IMR-90 (cell line): ENCODE measurements at regions not wholly inside any gene's neighbourhood (a gene's known extent, or its start where the extent isn't known, plus 50 kb on each side); places are given as distances from the start of the nearest gene placed in this dataset.

Experiments
- ATAC-seq: fragments of 200-7000 bp; cut with Tn5 transposase; 2 replicates; pipeline ENCODE4 v1.9.1; 2020; ENCODE audit warnings: low read depth, mild to moderate bottlenecking, moderate library complexity
- BruUV-seq: library from RNA; stranded (reverse); fragments of 400-500 nt; replicated peaks from 2 replicates; lab custom pipeline; 2021; lab: Mats Ljungman, UMichigan
- CTCF ChIA-PET: fragments of 300-600 bp; formaldehyde crosslinking; extraction: SDS; loops from one replicate; lab custom pipeline; 2021; ENCODE audit warnings: antibody characterized with exemption; lab: Yijun Ruan, JAX
- POLR2A ChIA-PET: fragments of 300-600 bp; sonication (Branson Sonifier 250); formaldehyde crosslinking; loops from one replicate; lab custom pipeline; 2022; ENCODE audit warnings: antibody characterized with exemption; ENCODE audit not compliant: unreplicated experiment; lab: Charles Lee
- DNase-seq: peaks from one replicate; pipeline ENCODE4 v3.0.0; 2013
- H2AFZ ChIP-seq: replicated peaks from 2 replicates; pipeline ENCODE3; 2013; ENCODE audit warnings: low read length, mild to moderate bottlenecking; ENCODE audit not compliant: poor library complexity
- H2AK5ac ChIP-seq: 2 replicates; pipeline ENCODE4 v1.6.1; 2013; ENCODE audit warnings: low read depth, low read length, inconsistent platforms
- H2AK9ac ChIP-seq: replicated peaks from 2 replicates; pipeline ENCODE3; 2013; ENCODE audit warnings: mild to moderate bottlenecking, low read depth, low read length, moderate library complexity; ENCODE audit not compliant: poor library complexity
- H2BK120ac ChIP-seq: 2 replicates; pipeline ENCODE4 v1.6.1; 2013; ENCODE audit warnings: low read depth, low read length, inconsistent platforms
- H2BK15ac ChIP-seq: 3 replicates; pipeline ENCODE4 v1.6.1; 2013; ENCODE audit warnings: low read depth, low read length, inconsistent platforms
- H2BK20ac ChIP-seq: 2 replicates; pipeline ENCODE4 v1.6.1; 2013; ENCODE audit warnings: low read depth, mild to moderate bottlenecking, inconsistent platforms, low read length, moderate library complexity
- H2BK5ac ChIP-seq: 2 replicates; pipeline ENCODE4 v1.6.1; 2013; ENCODE audit warnings: mild to moderate bottlenecking, low read depth, low read length, inconsistent platforms; ENCODE audit not compliant: poor library complexity, severe bottlenecking
- H3K14ac ChIP-seq: replicated peaks from 2 replicates; pipeline ENCODE4 v1.6.1; 2013; ENCODE audit warnings: low read depth, low read length, inconsistent platforms
- H3K18ac ChIP-seq: 2 replicates; pipeline ENCODE4 v1.6.1; 2013; ENCODE audit warnings: low read depth, low read length, control low read depth
- H3K23ac ChIP-seq: 2 replicates; pipeline ENCODE4 v1.6.1; 2013; ENCODE audit warnings: low read depth, low read length, inconsistent platforms
- H3K27ac ChIP-seq: 2 replicates; pipeline ENCODE4 v1.5.1; 2013; ENCODE audit warnings: mild to moderate bottlenecking, control low read depth, low read length; ENCODE audit not compliant: insufficient read depth
- H3K27me3 ChIP-seq: 2 replicates; pipeline ENCODE4 v1.6.1; 2013; ENCODE audit warnings: low read length; ENCODE audit not compliant: control insufficient read depth, insufficient read depth
- H3K36me3 ChIP-seq: 2 replicates; pipeline ENCODE4 v1.6.1; 2013; ENCODE audit warnings: low read length, mixed read lengths; ENCODE audit not compliant: control insufficient read depth, insufficient read depth
- H3K4ac ChIP-seq: 2 replicates; pipeline ENCODE4 v1.6.1; 2013; ENCODE audit warnings: low read depth, low read length, inconsistent platforms
- H3K4me1 ChIP-seq: 2 replicates; pipeline ENCODE4 v1.6.1; 2013; ENCODE audit warnings: low read length, mixed read lengths; ENCODE audit not compliant: control insufficient read depth, insufficient read depth
- H3K4me2 ChIP-seq: 2 replicates; pipeline ENCODE4 v1.6.1; 2013; ENCODE audit warnings: low read depth, mild to moderate bottlenecking, control low read depth, low read length, moderate library complexity
- H3K4me3 ChIP-seq: 2 replicates; pipeline ENCODE4 v1.5.1; 2013; ENCODE audit warnings: low read depth, mild to moderate bottlenecking, control low read depth, low read length, moderate library complexity; ENCODE audit not compliant: insufficient read depth
- H3K56ac ChIP-seq: 2 replicates; pipeline ENCODE4 v1.6.1; 2013; ENCODE audit warnings: low read length, inconsistent platforms; ENCODE audit not compliant: insufficient read depth; ENCODE audit errors: extremely low read depth
- H3K79me1 ChIP-seq, 2 experiments: 2 replicates each; pipeline ENCODE4 v1.6.1; 2013; ENCODE audit warnings: low read length in 2 of 2, inconsistent platforms in 1 of 2, low read depth in 1 of 2
- H3K9ac ChIP-seq: 2 replicates; pipeline ENCODE4 v1.6.1; 2013; ENCODE audit warnings: low read depth, low read length, control low read depth
- H3K9me1 ChIP-seq: 2 replicates; pipeline ENCODE4 v1.6.1; 2013; ENCODE audit warnings: low read length, inconsistent platforms; ENCODE audit not compliant: insufficient read depth
- H3K9me3 ChIP-seq: 2 replicates; pipeline ENCODE4 v1.6.1; 2013; ENCODE audit warnings: low read length; ENCODE audit not compliant: control insufficient read depth, insufficient read depth
- H4K20me1 ChIP-seq: 2 replicates; pipeline ENCODE4 v1.6.1; 2013; ENCODE audit warnings: low read length, inconsistent platforms; ENCODE audit not compliant: insufficient read depth
- H4K5ac ChIP-seq: 2 replicates; pipeline ENCODE4 v1.6.1; 2013; ENCODE audit warnings: mild to moderate bottlenecking, low read depth, low read length, control low read depth
- H4K8ac ChIP-seq, 2 experiments: 2 replicates each; pipeline ENCODE4 v1.6.1; 2013; ENCODE audit warnings: low read depth in 2 of 2, low read length in 2 of 2, control low read depth in 1 of 2, inconsistent platforms in 1 of 2
- H4K91ac ChIP-seq: 2 replicates; pipeline ENCODE4 v1.6.1; 2013; ENCODE audit warnings: low read depth, low read length, inconsistent platforms; ENCODE audit not compliant: insufficient read depth
- POLR2A ChIP-seq: IDR thresholded peaks from 2 replicates; pipeline ENCODE4 v1.6.1; 2012; ENCODE audit warnings: mild to moderate bottlenecking, low read depth, low read length
- RAD21 ChIP-seq: IDR thresholded peaks from 2 replicates; pipeline ENCODE4 v1.6.1; 2012; ENCODE audit warnings: low read length, improper control_type of control experiment
- RCOR1 ChIP-seq: IDR thresholded peaks from 2 replicates; pipeline ENCODE4 v1.6.1; 2012; ENCODE audit warnings: mild to moderate bottlenecking, low read length, improper control_type of control experiment; ENCODE audit not compliant: insufficient replicate concordance
- dilution Hi-C: fragments of 300-500 bp; cut with HindIII; formaldehyde crosslinking; loops from one replicate; pipeline ENCODE4 v1.14.3; 2018; ENCODE audit warnings: low sequenced_read_pairs; ENCODE audit not compliant: unreplicated experiment
- in situ Hi-C: fragments of 300-500 bp; cut with MboI; formaldehyde crosslinking; loops from 3 replicates; pipeline ENCODE4 v1.14.3; 2019; ENCODE audit warnings: low sequenced_read_pairs, inconsistent platforms, mixed read lengths
- intact Hi-C: fragments of 100-400 bp; cut with micrococcal nuclease; formaldehyde crosslinking; loops from 2 replicates; pipeline ENCODE4 v1.10.0; 2022

DNA sequence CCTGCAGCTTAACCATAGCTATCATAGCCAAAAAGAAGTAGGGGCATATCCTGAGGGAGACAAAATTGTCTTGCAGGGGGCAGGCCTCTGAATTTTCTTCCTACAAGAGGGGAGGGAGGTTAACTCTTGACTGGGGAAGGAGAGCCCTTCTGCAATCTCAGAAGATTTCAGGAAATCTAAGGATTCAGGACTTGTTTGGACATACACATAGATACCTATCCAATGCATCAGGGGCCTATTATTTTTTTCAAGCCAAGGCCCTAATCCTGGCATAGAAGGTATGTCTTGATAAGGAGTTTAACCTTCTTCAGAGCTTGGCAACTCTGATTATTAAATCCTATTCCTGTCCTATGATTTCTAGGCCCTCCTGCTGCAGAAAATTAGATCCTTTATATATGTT lies 375.1 kb upstream of the ACTBL2 start:
- no peak for TF ChIP-seq RCOR1
- no peak for TF ChIP-seq POLR2A
- no peak for TF ChIP-seq RAD21
- Histone ChIP-seq H2AK9ac (no peak overlapping the region), H4K91ac (no peak overlapping the region), H3K14ac (no peak overlapping the region), H2BK15ac (no peak overlapping the region), H3K4me3 (no peak overlapping the region), H2AFZ (no peak overlapping the region), H2BK5ac (no peak overlapping the region), H3K9me1 (no peaks in the 10 kb centered on the region), H3K4me1 (no peaks in the 10 kb centered on the region), H4K5ac (no peak overlapping the region), H2AK5ac (no peak overlapping the region), H3K18ac (no peak overlapping the region), H3K56ac (no peak overlapping the region), H2BK120ac (no peak overlapping the region), H3K4ac (peak overlapping the region; percentile 16; the same call in 1 of the 2 replicates), H3K27me3 (no peaks in the 10 kb centered on the region), H4K8ac (no peak overlapping the region), H3K4me2 (no peak overlapping the region), H3K36me3 (no peaks in the 10 kb centered on the region), H4K20me1 (no peaks in the 10 kb centered on the region), H3K9me3 (no peaks in the 10 kb centered on the region), H3K23ac (no peak overlapping the region), H3K27ac (no peak overlapping the region), H3K79me1 (no peaks in the 10 kb centered on the region), H3K9ac (no peak overlapping the region), H2BK20ac (no peak overlapping the region)
- no peak for ATAC-seq
- no TSS peak for BruUV-seq
- POLR2A ChIA-PET: no interaction called here
- CTCF ChIA-PET: interaction anchor here (0.6 kb wide), 1 partner anchor 645 kb away, joined by 4 read pairs; no protein-coding TSS in a partner anchor
- DNase-seq: no peak
- in situ Hi-C loops (no loop called here), dilution Hi-C loops (no loop called here), intact Hi-C loops (no loop called here)
